Liver (tissue), 8 donors: ENCODE measurements at regions not wholly inside any gene's neighbourhood (a gene's known extent, or its start where the extent isn't known, plus 50 kb on each side); places are given as distances from the start of the nearest gene placed in this dataset.

Experiments
- DNase-seq: peaks from one replicate; pipeline ENCODE4 v3.0.0-alpha.2; 2017; ENCODE audit warnings: low spot score
- H3K27ac ChIP-seq, 2 donors: one replicate each; pipeline ENCODE4 v1.7.0; 2013; ENCODE audit warnings: inconsistent platforms in 2 of 2, low read length in 2 of 2, control low read depth in 1 of 2, low read depth in 1 of 2, mild to moderate bottlenecking in 1 of 2
- H3K27me3 ChIP-seq, 4 donors: one replicate each; pipeline versions ENCODE4 v1.6.1 to v1.7.0; 2013; ENCODE audit warnings: low read length in 3 of 4, inconsistent platforms in 1 of 4, mild to moderate bottlenecking in 1 of 4, moderate library complexity in 1 of 4; ENCODE audit not compliant: control insufficient read depth in 4 of 4, insufficient read depth in 4 of 4
- H3K36me3 ChIP-seq, 4 donors: one replicate each; pipeline versions ENCODE4 v1.6.1 to v1.7.0; 2013; ENCODE audit warnings: low read length in 3 of 4, mild to moderate bottlenecking in 3 of 4, low read depth in 1 of 4, moderate library complexity in 1 of 4; ENCODE audit not compliant: control insufficient read depth in 4 of 4, insufficient read depth in 3 of 4
- H3K4me1 ChIP-seq, 4 donors: one replicate each; pipeline versions ENCODE4 v1.6.1 to v1.7.0; 2013; ENCODE audit warnings: low read length in 3 of 4, mild to moderate bottlenecking in 3 of 4, moderate library complexity in 1 of 4; ENCODE audit not compliant: control insufficient read depth in 4 of 4, insufficient read depth in 4 of 4
- H3K4me3 ChIP-seq, 3 donors: one replicate each; pipeline versions ENCODE4 v1.6.1 to v1.7.0; 2013; ENCODE audit warnings: low read length in 3 of 3, control low read depth in 1 of 3, low read depth in 1 of 3, mild to moderate bottlenecking in 1 of 3
- H3K9ac ChIP-seq, 2 donors: one replicate each; pipeline ENCODE4 v1.7.0; 2013; ENCODE audit warnings: low read length in 2 of 2, mild to moderate bottlenecking in 2 of 2, moderate library complexity in 2 of 2, control low read depth in 1 of 2, low read depth in 1 of 2
- H3K9me3 ChIP-seq, 4 donors: one replicate each; pipeline versions ENCODE4 v1.6.1 to v1.7.0; 2013; ENCODE audit warnings: low read length in 3 of 4; ENCODE audit not compliant: control insufficient read depth in 4 of 4
- EGR1 ChIP-seq, 2 donors: IDR thresholded peaks; 2 replicates each; pipeline ENCODE4 v1.6.1; 2016 to 2018; ENCODE audit warnings: antibody characterized with exemption in 2 of 2, low read depth in 2 of 2
- FOXA1 ChIP-seq: IDR thresholded peaks from 2 replicates; pipeline ENCODE4 v1.6.1; 2016; ENCODE audit warnings: antibody characterized with exemption
- HNF4A ChIP-seq, 2 donors: conservative IDR thresholded peaks; 2 replicates each; pipeline ENCODE4 v1.6.1; 2016; ENCODE audit warnings: antibody characterized with exemption in 2 of 2, mild to moderate bottlenecking in 2 of 2
- JUND ChIP-seq, 2 donors: IDR thresholded peaks; 2 replicates each; pipeline ENCODE4 v1.6.1; 2016; ENCODE audit warnings: antibody characterized with exemption in 2 of 2
- NR2F2 ChIP-seq: IDR thresholded peaks from 2 replicates; pipeline ENCODE4 v1.6.1; 2016; ENCODE audit warnings: antibody characterized with exemption
- SP1 ChIP-seq: IDR thresholded peaks from 2 replicates; pipeline ENCODE4 v1.6.1; 2018; ENCODE audit warnings: antibody characterized with exemption, mild to moderate bottlenecking
- YY1 ChIP-seq: IDR thresholded peaks from 2 replicates; pipeline ENCODE4 v1.6.1; 2016; ENCODE audit warnings: antibody characterized with exemption, mild to moderate bottlenecking
- WGBS: extraction: QIAGEN DNeasy Blood & Tissue Kit; methylation state at CpG from one replicate; pipeline ENCODE4 v1.1.7; 2013; 5-methylcytosine and 5-hydroxymethylcytosine counted together
- TF ChIP-seq, protein P1 (sequence below): fragments of 150-350 bp; IDR thresholded peaks from 2 replicates; pipeline ENCODE4 v1.5.1; 2017; ENCODE audit warnings: improper control_type of control experiment, low read depth, low read length; ENCODE audit not compliant: missing input control
- TF ChIP-seq, protein P2 (sequence below): IDR thresholded peaks from 2 replicates; pipeline ENCODE4 v1.6.1; 2016; ENCODE audit warnings: antibody characterized with exemption, mild to moderate bottlenecking
- TF ChIP-seq, protein P3 (sequence below): IDR thresholded peaks from 2 replicates; pipeline ENCODE4 v1.6.1; 2016; ENCODE audit warnings: antibody characterized with exemption
- donor health status: healthy.
- donor health status: healthy.
- donor health status: healthy.
- donor health status: healthy.
- donor health status: healthy.

DNA sequence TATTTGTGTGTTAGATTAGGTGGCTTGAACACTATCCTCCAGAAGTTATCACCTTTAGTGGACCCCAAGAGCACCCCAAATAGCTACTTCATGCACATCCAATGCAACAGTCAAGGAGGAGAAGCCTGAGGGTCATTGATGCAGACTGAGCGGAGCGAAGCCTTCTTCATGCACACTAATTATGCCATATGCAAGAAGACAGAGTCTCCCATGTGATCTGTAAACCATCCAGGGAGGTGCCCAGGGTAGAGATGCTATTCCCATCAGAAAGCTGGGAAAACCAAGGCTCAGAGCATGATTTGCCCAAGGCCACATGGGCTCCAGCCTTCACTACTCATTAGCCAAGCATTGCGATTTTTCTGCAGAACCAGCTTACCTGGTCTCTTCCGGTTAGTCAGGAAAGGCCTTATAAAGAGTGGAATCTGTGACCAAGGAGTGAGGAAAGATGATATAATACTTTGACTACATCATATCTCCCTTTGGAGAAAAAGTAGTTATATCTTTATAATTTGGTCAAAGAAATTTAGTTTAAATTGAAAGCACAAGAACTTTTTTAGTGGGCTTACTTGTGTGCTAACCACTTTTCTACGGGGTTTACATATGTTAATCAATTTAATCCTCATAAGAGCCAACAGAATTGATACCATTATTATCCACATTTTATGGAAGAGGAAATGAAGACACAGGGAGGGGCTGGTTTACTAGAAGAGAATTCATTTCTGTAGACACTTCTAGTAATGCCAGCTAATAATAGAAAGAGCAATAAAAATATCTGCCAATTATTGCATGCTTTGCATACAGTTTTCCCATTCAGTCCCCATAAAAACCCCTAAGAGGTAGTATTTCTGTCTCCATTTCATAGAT, 220.0 kb downstream of the ESM1 start (continued):
- TF ChIP-seq, protein P1, sequence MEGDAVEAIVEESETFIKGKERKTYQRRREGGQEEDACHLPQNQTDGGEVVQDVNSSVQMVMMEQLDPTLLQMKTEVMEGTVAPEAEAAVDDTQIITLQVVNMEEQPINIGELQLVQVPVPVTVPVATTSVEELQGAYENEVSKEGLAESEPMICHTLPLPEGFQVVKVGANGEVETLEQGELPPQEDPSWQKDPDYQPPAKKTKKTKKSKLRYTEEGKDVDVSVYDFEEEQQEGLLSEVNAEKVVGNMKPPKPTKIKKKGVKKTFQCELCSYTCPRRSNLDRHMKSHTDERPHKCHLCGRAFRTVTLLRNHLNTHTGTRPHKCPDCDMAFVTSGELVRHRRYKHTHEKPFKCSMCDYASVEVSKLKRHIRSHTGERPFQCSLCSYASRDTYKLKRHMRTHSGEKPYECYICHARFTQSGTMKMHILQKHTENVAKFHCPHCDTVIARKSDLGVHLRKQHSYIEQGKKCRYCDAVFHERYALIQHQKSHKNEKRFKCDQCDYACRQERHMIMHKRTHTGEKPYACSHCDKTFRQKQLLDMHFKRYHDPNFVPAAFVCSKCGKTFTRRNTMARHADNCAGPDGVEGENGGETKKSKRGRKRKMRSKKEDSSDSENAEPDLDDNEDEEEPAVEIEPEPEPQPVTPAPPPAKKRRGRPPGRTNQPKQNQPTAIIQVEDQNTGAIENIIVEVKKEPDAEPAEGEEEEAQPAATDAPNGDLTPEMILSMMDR = no peak

DNA sequence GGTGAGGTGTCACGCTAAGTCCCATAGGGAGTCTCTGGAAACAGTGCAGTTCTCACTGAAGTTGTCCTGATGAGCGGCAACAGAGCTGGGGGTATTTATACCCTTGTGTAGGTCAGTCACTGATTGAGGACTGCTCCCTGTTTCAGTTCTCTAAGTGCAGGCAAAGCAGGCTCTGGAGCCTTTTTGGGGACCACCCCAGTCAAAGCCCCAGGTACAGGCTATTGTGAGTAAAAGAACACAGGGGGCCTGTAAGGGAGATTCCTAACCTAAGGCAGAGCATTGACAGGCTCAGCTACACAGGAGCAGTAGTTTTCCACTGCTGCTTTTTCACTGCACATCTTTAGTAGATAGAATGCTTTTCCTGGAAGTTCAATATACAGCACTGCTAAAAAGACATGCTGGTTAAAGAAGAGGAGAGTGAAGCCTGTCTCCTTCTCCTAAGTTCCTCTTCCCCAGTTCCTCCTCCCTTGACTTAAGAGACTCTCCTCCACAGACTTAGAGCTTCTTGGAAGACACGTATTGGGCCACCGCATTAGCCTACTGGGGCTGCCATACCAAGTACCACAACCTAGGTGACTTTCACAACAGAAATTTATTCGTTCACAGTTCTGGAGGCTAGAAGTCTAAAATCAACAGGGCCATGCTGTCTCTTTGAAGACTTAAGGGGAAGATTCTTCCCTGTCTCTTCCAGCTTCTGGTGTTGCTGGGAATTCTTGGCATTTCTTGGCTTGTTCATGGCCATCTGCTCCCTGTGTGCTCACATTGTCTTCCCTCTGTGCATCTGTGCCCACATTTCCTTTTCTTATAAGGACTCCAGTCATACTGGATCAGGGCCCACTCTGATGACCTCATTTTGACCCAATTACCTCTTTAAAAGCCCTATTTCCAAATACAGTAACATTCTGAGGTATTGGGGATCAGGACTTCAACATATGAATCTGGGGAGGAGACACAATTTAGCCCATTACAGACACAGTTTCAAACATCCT, 221.0 kb downstream of the ESM1 start:
- H3K9me3 ChIP-seq = no peaks in the 10 kb centered on the region
- H3K27me3 ChIP-seq = no peaks in the 10 kb centered on the region
- H3K27ac ChIP-seq = no peak overlapping the region
- no peak overlapping the region for H3K9ac ChIP-seq
- H3K4me3 ChIP-seq = no peak overlapping the region
- no peak for DNase-seq
- no peaks in the 10 kb centered on the region for H3K36me3 ChIP-seq
- H3K4me1 ChIP-seq = peaks cover 0 to 2% (median 0%) of the 10 kb centered on the region in 4 donors
- TF ChIP-seq NR2F2 = no peak
- no peak for TF ChIP-seq YY1
- TF ChIP-seq FOXA1 = no peak
- no peak for TF ChIP-seq HNF4A (conservative IDR thresholded peaks at IDR 0.05)
- no peak for TF ChIP-seq SP1
- TF ChIP-seq, protein P1 = no peak
- TF ChIP-seq JUND (IDR thresholded peaks at IDR 0.05) = no peak
- TF ChIP-seq, protein P2, sequence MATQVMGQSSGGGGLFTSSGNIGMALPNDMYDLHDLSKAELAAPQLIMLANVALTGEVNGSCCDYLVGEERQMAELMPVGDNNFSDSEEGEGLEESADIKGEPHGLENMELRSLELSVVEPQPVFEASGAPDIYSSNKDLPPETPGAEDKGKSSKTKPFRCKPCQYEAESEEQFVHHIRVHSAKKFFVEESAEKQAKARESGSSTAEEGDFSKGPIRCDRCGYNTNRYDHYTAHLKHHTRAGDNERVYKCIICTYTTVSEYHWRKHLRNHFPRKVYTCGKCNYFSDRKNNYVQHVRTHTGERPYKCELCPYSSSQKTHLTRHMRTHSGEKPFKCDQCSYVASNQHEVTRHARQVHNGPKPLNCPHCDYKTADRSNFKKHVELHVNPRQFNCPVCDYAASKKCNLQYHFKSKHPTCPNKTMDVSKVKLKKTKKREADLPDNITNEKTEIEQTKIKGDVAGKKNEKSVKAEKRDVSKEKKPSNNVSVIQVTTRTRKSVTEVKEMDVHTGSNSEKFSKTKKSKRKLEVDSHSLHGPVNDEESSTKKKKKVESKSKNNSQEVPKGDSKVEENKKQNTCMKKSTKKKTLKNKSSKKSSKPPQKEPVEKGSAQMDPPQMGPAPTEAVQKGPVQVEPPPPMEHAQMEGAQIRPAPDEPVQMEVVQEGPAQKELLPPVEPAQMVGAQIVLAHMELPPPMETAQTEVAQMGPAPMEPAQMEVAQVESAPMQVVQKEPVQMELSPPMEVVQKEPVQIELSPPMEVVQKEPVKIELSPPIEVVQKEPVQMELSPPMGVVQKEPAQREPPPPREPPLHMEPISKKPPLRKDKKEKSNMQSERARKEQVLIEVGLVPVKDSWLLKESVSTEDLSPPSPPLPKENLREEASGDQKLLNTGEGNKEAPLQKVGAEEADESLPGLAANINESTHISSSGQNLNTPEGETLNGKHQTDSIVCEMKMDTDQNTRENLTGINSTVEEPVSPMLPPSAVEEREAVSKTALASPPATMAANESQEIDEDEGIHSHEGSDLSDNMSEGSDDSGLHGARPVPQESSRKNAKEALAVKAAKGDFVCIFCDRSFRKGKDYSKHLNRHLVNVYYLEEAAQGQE = no peak
- no peak for TF ChIP-seq EGR1 (IDR thresholded peaks at IDR 0.05; ENCODE audit: low read depth in 2 of 2)
- TF ChIP-seq, protein P3, sequence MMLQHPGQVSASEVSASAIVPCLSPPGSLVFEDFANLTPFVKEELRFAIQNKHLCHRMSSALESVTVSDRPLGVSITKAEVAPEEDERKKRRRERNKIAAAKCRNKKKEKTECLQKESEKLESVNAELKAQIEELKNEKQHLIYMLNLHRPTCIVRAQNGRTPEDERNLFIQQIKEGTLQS = no peak
- WGBS = 86% methylated on average over 5 of the region's 5 CpGs
